GM12872 (cell line): ENCODE measurements at regions not wholly inside any gene's neighbourhood (a gene's known extent, or its start where the extent isn't known, plus 50 kb on each side); places are given as distances from the start of the nearest gene placed in this dataset.

Source experiments
- TF ChIP-seq, protein P1 (sequence below): IDR thresholded peaks from 3 replicates; pipeline ENCODE4 v1.5.1; 2011; ENCODE audit warnings: low read depth, mild to moderate bottlenecking, low read length, moderate library complexity; ENCODE audit not compliant: insufficient read depth

DNA sequence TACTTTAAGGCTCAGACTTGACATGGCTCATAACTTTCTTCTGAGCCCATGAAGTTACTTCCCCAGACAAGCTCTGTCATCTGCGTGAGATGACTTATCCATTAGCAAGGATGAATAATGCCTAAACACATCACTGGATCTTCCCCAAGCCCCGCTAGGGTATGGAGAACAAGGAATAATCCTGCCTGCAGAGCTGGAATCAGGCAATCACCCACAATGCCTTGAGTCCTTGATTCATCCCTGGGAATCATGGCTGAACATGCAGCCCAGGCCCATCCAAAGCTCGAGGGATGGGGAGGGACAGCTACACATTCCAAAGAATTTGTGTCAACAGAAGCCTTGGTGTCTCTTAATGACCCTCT lies 131.7 kb downstream of the PSMG1 start:
- TF ChIP-seq, protein P1, sequence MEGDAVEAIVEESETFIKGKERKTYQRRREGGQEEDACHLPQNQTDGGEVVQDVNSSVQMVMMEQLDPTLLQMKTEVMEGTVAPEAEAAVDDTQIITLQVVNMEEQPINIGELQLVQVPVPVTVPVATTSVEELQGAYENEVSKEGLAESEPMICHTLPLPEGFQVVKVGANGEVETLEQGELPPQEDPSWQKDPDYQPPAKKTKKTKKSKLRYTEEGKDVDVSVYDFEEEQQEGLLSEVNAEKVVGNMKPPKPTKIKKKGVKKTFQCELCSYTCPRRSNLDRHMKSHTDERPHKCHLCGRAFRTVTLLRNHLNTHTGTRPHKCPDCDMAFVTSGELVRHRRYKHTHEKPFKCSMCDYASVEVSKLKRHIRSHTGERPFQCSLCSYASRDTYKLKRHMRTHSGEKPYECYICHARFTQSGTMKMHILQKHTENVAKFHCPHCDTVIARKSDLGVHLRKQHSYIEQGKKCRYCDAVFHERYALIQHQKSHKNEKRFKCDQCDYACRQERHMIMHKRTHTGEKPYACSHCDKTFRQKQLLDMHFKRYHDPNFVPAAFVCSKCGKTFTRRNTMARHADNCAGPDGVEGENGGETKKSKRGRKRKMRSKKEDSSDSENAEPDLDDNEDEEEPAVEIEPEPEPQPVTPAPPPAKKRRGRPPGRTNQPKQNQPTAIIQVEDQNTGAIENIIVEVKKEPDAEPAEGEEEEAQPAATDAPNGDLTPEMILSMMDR: no peak

DNA sequence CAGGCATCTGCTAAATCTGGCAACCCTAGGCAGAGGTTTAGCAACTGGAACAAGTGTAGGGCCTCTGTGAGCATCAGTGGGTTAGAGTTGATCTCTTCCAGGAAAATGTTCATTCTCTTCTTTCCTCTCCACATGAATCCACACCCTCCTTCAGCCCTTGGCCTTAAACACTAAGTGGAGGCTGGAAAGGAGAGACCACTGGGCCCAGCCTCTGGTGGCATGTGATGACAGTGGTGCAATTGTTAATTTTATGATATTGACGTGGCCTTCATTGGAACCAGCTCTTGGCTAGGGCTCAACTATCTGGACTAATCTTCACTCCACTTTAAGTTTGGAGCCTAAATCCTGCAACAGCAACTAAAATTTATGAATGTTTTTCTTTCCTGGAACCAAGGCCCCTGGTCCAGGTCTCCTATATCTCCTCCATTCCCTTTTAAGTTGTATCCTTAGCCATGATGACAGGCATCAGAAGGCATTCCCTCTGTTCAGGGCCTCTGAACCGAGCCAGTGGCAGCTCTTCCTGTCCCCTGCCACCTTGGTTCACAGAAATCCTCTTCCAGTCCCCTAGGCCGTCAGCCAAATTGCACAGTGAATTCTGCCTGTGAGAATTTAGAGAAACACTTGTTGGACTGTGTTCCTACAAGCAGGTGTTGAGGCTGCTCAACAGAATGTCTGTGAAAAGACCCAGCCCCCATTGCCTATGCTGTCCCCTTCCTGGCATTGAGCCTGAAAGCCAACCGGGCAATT lies 132.2 kb downstream of the PSMG1 start:
- TF ChIP-seq, protein P1: no peak

DNA sequence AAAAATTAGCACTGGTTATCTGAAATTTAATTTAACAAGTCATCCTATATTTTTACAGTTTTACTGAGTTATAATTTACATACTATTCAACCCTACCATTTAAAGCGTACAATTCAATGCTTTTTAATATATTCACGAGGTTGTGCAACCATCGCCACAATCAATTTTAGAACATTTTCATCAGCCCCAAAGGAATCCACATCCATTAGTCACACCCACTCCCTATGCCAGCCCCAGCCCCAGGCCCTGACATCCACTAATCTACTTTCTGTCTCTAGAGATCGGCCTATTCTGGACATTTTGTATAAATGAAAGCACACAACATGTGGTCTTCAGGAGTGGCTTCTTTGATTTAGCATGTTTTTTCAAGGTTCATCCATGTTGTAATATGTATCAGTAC lies 134.7 kb downstream of the PSMG1 start:
- TF ChIP-seq, protein P1: no peak

DNA sequence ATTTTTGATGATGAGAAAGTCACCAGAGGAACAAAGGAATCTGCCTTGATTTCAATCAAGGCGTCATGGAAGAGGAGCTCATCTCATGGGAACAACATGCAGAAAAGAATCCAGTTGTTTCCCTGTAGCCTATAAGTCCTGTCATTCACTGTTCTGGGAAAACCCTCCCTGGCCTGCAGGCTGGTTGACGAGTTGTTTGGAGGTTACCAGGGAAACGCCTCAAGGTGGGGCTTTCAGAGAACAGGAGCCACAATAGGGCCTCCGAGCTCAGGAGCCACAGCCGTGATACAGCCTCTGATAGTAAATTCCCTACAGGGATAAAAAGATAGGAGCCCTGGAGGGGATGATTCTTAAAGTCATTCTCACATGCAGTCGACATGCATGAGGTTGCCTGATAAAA lies 135.2 kb downstream of the PSMG1 start:
- TF ChIP-seq, protein P1: no peak

DNA sequence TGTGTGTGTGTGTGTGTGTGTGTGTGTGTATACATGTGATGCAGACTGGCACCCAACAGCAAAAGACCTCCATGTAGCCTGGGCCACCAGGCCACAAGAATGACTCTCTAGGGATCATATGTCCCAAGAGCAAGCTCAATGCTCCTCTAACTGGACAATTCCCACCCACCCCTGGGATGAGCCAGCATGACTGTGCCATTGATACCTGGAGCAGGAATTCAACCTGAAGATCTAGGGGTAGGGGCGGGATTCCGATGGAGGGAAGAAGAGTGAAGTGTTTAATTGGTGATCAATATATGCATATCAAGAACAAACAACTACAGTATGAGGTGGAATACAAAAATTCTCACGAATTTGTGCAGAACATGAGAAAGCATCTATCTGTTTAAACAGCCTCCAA lies 136.2 kb downstream of the PSMG1 start:
- TF ChIP-seq, protein P1: no peak

DNA sequence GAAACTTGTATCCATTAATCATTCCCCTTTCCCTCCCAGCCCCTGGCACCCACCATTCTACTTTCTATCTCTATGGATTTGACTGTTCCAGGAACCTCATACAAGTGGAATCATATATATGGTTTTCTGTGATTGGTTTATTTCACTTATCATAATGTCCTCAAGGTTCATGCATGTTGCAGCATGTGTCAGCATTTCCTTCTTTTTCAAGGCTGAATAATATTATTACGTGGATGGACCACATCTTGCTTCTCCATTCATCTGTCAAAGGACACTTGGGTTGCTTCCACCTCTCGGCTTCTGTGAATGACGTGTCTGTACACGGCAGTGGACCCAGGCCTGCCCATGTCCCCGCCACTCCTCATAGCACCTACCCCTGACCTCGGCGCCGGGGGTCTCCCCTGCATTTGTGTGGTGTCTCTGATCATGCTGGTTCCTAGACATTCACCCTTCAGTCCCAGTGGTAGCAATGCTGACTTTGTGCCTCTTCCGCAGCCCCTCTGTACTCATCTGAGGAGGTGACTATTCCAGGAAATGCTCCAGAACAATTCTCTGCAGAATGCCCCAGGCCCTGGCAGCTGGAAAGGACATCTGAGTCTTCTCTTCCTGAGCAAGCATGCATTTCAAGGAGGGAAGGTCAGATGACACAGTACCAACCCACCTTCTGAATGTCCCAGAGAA lies 136.9 kb downstream of the PSMG1 start:
- TF ChIP-seq, protein P1: no peak

DNA sequence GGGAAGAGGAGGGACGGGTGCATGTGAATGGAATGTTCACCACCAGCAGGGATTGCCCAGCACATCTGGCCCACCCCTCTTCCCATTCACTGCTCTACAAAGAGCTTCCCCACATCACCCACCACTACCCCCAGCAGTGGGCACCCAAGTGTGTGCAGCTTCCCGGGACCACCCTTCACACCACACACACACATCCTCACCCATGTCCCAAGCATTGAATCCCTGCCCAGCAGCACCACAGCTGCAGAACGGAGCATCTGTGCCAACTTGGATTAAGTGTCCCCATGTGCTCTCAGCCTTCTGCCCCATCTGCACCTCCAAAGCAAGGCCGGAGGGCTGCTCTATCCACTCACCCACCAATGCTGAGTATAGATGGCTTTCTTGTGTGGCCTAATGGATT lies 141.4 kb downstream of the PSMG1 start:
- TF ChIP-seq, protein P1: no peak
